ENCODE measurements at regions not wholly inside any gene's neighbourhood (a gene's known extent, or its start where the extent isn't known, plus 50 kb on each side); places are given as distances from the start of the nearest gene placed in this dataset.

- ChIA-PET CTCF (no interaction called here), POLR2A (no interaction called here)
- Histone ChIP-seq H3K27ac (ENCODE audit: low read length) (no peak overlapping the region), H3K4me1 (ENCODE audit: control insufficient read depth, insufficient read depth, low read length) (no peaks in the 10 kb centered on the region), H3K4me3 (ENCODE audit: low read depth in 2 of 2, low read length in 2 of 2) (no peak overlapping the region), H3K9me3 (ENCODE audit: control insufficient read depth, insufficient read depth, low read depth, low read length) (no peaks in the 10 kb centered on the region), H3K36me3 (ENCODE audit: control insufficient read depth, insufficient read depth, low read length) (no peaks in the 10 kb centered on the region), H3K27me3 (ENCODE audit: control insufficient read depth, insufficient read depth, low read length) (0 out of 2 replicates have a peak, but pooled peaks cover 2% of the 10 kb centered on the region)
- DNase-seq (ENCODE audit: low read depth, low spot score) (no peak), ATAC-seq (no peak)
- in situ Hi-C loops (cut with HindIII; ENCODE audit: low pct_unique_long_range_greater_than_20kb, low sequenced_read_pairs) = no loop called here
- no TSS peak for BruUV-seq (replicated peaks)
- TF ChIP-seq REST (IDR thresholded peaks at IDR 0.05; ENCODE audit: insufficient read depth in 1 of 2, low read depth in 2 of 2, low read length in 1 of 2) (no peak), SIN3A (IDR thresholded peaks at IDR 0.05; ENCODE audit: borderline replicate concordance, insufficient read depth, low read depth, low read length) (no peak), POLR2AphosphoS5 (IDR thresholded peaks at IDR 0.05; ENCODE audit: low read depth, low read length) (no peak)
- intact Hi-C loops (cut with micrococcal nuclease; ENCODE audit: unreplicated experiment) = no loop called here
These were observed 106.3 kb upstream of the CRHR1 start for GRCh38 chr17:45677770-45678169.

- no peak overlapping the region for H3K27ac ChIP-seq (ENCODE audit: low read length)
- ChIA-PET CTCF (no interaction called here), POLR2A (no interaction called here)
- BruUV-seq (replicated peaks) = no TSS peak
- intact Hi-C loops (cut with micrococcal nuclease; ENCODE audit: unreplicated experiment) (no loop called here), in situ Hi-C loops (cut with HindIII; ENCODE audit: low pct_unique_long_range_greater_than_20kb, low sequenced_read_pairs) (no loop called here)
- H3K4me3 ChIP-seq (ENCODE audit: low read depth in 2 of 2, low read length in 2 of 2) = no peak overlapping the region
- H3K4me1 ChIP-seq (ENCODE audit: control insufficient read depth, insufficient read depth, low read length) = no peaks in the 10 kb centered on the region
- DNase-seq (ENCODE audit: low read depth, low spot score) (no peak), ATAC-seq (no peak)
- H3K36me3 ChIP-seq (ENCODE audit: control insufficient read depth, insufficient read depth, low read length) = no peaks in the 10 kb centered on the region
- H3K9me3 ChIP-seq (ENCODE audit: control insufficient read depth, insufficient read depth, low read depth, low read length) = no peaks in the 10 kb centered on the region
- 0 out of 2 replicates have a peak, but pooled peaks cover 2% of the 10 kb centered on the region for H3K27me3 ChIP-seq (ENCODE audit: control insufficient read depth, insufficient read depth, low read length)
- TF ChIP-seq SIN3A (IDR thresholded peaks at IDR 0.05; ENCODE audit: borderline replicate concordance, insufficient read depth, low read depth, low read length) = no peak
- TF ChIP-seq CTCF (IDR thresholded peaks at IDR 0.05) = no peak
- no peak for TF ChIP-seq POLR2AphosphoS5 (IDR thresholded peaks at IDR 0.05; ENCODE audit: low read depth, low read length)
- no peak for TF ChIP-seq REST (IDR thresholded peaks at IDR 0.05; ENCODE audit: insufficient read depth in 1 of 2, low read depth in 2 of 2, low read length in 1 of 2)
- no peak for TF ChIP-seq TCF7L2 (IDR thresholded peaks at IDR 0.05; ENCODE audit: low read depth, low read length)
These were observed 104.7 kb upstream of the CRHR1 start for GRCh38 chr17:45679426-45679825.

Measured in Panc1 (cell line).